Ovary (tissue), 3 donors: ENCODE measurements at regions not wholly inside any gene's neighbourhood (a gene's known extent, or its start where the extent isn't known, plus 50 kb on each side); places are given as distances from the start of the nearest gene placed in this dataset.

Experiments
- EP300 ChIP-seq: sonication (generic); formaldehyde crosslinking; IDR thresholded peaks from one replicate; pipeline ENCODE4 v1.6.1; 2017; ENCODE audit warnings: antibody characterized with exemption
- POLR2A ChIP-seq: fragments of 450-650 bp; IDR thresholded peaks from one replicate; pipeline ENCODE4 v1.6.1; 2017; ENCODE audit warnings: antibody characterized with exemption, mild to moderate bottlenecking, moderate library complexity
- TF ChIP-seq, protein P1 (sequence below), 3 donors: fragments of 450-650 bp in 2 of 3; fragments of 200-600 bp in 1 of 3; IDR thresholded peaks; one replicate each; pipeline versions ENCODE4 v1.5.1 to v1.8.0; 2016 to 2022; ENCODE audit warnings: antibody characterized with exemption in 3 of 3, mild to moderate bottlenecking in 1 of 3
- donor health status: DM: no; HTN: no; CAD: no.

GRCh38 chr2:156787517-156787916, 351.3 kb downstream of the GPD2 start:
- TF ChIP-seq, protein P1, sequence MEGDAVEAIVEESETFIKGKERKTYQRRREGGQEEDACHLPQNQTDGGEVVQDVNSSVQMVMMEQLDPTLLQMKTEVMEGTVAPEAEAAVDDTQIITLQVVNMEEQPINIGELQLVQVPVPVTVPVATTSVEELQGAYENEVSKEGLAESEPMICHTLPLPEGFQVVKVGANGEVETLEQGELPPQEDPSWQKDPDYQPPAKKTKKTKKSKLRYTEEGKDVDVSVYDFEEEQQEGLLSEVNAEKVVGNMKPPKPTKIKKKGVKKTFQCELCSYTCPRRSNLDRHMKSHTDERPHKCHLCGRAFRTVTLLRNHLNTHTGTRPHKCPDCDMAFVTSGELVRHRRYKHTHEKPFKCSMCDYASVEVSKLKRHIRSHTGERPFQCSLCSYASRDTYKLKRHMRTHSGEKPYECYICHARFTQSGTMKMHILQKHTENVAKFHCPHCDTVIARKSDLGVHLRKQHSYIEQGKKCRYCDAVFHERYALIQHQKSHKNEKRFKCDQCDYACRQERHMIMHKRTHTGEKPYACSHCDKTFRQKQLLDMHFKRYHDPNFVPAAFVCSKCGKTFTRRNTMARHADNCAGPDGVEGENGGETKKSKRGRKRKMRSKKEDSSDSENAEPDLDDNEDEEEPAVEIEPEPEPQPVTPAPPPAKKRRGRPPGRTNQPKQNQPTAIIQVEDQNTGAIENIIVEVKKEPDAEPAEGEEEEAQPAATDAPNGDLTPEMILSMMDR (IDR thresholded peaks at IDR 0.05) = no peak
- TF ChIP-seq POLR2A (no peak), EP300 (no peak)
